ENCODE measurements at regions not wholly inside any gene's neighbourhood (a gene's known extent, or its start where the extent isn't known, plus 50 kb on each side); places are given as distances from the start of the nearest gene placed in this dataset.

GRCh38 chr2:129882476-129882875 lies 97.0 kb upstream of the RAB6C start:
- DNase-seq: no peak

GRCh38 chr2:129883121-129883520 lies 96.3 kb upstream of the RAB6C start:
- DNase-seq: no peak

- DNase-seq: no peak
Measured at GRCh38 chr2:129884221-129884786, 95.2 kb upstream of the RAB6C start.

- no peak for DNase-seq
Measured at GRCh38 chr2:129885735-129886134, 93.7 kb upstream of the RAB6C start.

- no peak for DNase-seq
Measured at GRCh38 chr2:129887688-129888266, 91.7 kb upstream of the RAB6C start.

- no peak for DNase-seq
Measured at GRCh38 chr2:129888461-129888860, 91.0 kb upstream of the RAB6C start.

GRCh38 chr2:129888896-129889295 lies 90.6 kb upstream of the RAB6C start:
- no peak for DNase-seq

GRCh38 chr2:129891341-129892320 lies 87.8 kb upstream of the RAB6C start:
- no peak for DNase-seq

- no peak for DNase-seq
Measured at GRCh38 chr2:129892360-129892759, 87.1 kb upstream of the RAB6C start.

GRCh38 chr2:129892773-129893172 lies 86.7 kb upstream of the RAB6C start:
- DNase-seq: no peak

- DNase-seq: no peak
Measured at GRCh38 chr2:129893244-129893643, 86.2 kb upstream of the RAB6C start.

- DNase-seq: no peak
Measured at GRCh38 chr2:129894616-129895015, 84.8 kb upstream of the RAB6C start.

GRCh38 chr2:129895061-129895460 lies 84.4 kb upstream of the RAB6C start:
- DNase-seq: no peak

GRCh38 chr2:129895526-129896082 lies 83.9 kb upstream of the RAB6C start:
- DNase-seq: no peak

- no peak for DNase-seq
Measured at GRCh38 chr2:129896226-129897100, 83.0 kb upstream of the RAB6C start.

- DNase-seq: no peak
Measured at GRCh38 chr2:129901754-129902415, 77.6 kb upstream of the RAB6C start.

- DNase-seq: no peak
Measured at GRCh38 chr2:129902731-129903585, 76.5 kb upstream of the RAB6C start.

GRCh38 chr2:129903586-129904425 lies 75.7 kb upstream of the RAB6C start:
- no peak for DNase-seq

- no peak for DNase-seq
Measured at GRCh38 chr2:129904532-129905446, 74.7 kb upstream of the RAB6C start.

All from T-helper 9 cell (primary cell).